K562 (cell line): ENCODE measurements at regions not wholly inside any gene's neighbourhood (a gene's known extent, or its start where the extent isn't known, plus 50 kb on each side); places are given as distances from the start of the nearest gene placed in this dataset.
A peak's percentile ranks its signal among the peaks of the same experiment; 100 is the strongest.

Experiments used
- CTBP1 ChIP-seq: fragments of 450-650 bp; IDR thresholded peaks from 2 replicates; pipeline ENCODE4 v1.6.1; 2016; ENCODE audit warnings: borderline replicate concordance
- CXXC5 ChIP-seq: fragments of 250-450 bp; sonication (Bioruptor Pico); IDR thresholded peaks from 2 replicates; pipeline ENCODE4 v1.8.0; 2022; ENCODE audit warnings: inconsistent platforms, mild to moderate bottlenecking, moderate library complexity
- FOXK1 ChIP-seq: sonication (generic); formaldehyde crosslinking; IDR thresholded peaks from 2 replicates; pipeline ENCODE4 v1.8.0; 2022; ENCODE audit warnings: missing genetic modification reagents, mild to moderate bottlenecking, borderline replicate concordance
- GATAD2B ChIP-seq: fragments of 450-650 bp; IDR thresholded peaks from 2 replicates; pipeline ENCODE4 v1.6.1; 2017; ENCODE audit warnings: mild to moderate bottlenecking, borderline replicate concordance
- HNRNPUL1 ChIP-seq: fragments of 200-400 bp; formaldehyde crosslinking; IDR thresholded peaks from 2 replicates; pipeline ENCODE4 v1.6.1; 2017; ENCODE audit warnings: low read length
- LEF1 ChIP-seq: fragments of 450-650 bp; IDR thresholded peaks from 2 replicates; pipeline ENCODE4 v1.6.1; 2016; ENCODE audit warnings: mild to moderate bottlenecking
- SMAD2 ChIP-seq: fragments of 150-350 bp; IDR thresholded peaks from 2 replicates; pipeline ENCODE4 v1.6.1; 2014; ENCODE audit warnings: low read depth, mild to moderate bottlenecking, low read length
- SNRNP70 ChIP-seq: fragments of 200-400 bp; formaldehyde crosslinking; optimal IDR thresholded peaks from 2 replicates; pipeline ENCODE3; 2017; ENCODE audit warnings: low read depth, low read length
- TBL1XR1 ChIP-seq, 2 experiments: IDR thresholded peaks; 2 replicates each; pipeline ENCODE4 v1.6.1; 2012; ENCODE audit warnings: improper control_type of control experiment in 2 of 2, low read length in 2 of 2, mild to moderate bottlenecking in 1 of 2
- TFAM ChIP-seq: fragments of 250-450 bp; sonication (Bioruptor Pico); conservative IDR thresholded peaks from 2 replicates; pipeline ENCODE4 v1.5.0; 2021; ENCODE audit warnings: mild to moderate bottlenecking, moderate library complexity
- TRIM24 ChIP-seq, 2 experiments: fragments of 450-650 bp; IDR thresholded peaks; 2 replicates each; pipeline ENCODE4 v1.6.1; 2016
- U2AF2 ChIP-seq: fragments of 200-400 bp; formaldehyde crosslinking; optimal IDR thresholded peaks from 2 replicates; pipeline ENCODE3; 2017; ENCODE audit warnings: low read depth, mild to moderate bottlenecking, low read length
- ZBTB1 ChIP-seq: sonication (generic); formaldehyde crosslinking; IDR thresholded peaks from 2 replicates; pipeline ENCODE4 v1.8.1; 2023; ENCODE audit warnings: missing genetic modification reagents, low read depth, mild to moderate bottlenecking, borderline replicate concordance
- ZBTB8A ChIP-seq: fragments of 450-650 bp; IDR thresholded peaks from 2 replicates; pipeline ENCODE4 v1.6.1; 2018; ENCODE audit warnings: mild to moderate bottlenecking, moderate library complexity; ENCODE audit not compliant: partially characterized antibody
- ZNF41 ChIP-seq: fragments of 250-450 bp; sonication (Bioruptor Pico); conservative IDR thresholded peaks from 2 replicates; pipeline ENCODE4 v1.4.0; 2020; ENCODE audit warnings: mild to moderate bottlenecking
- TF ChIP-seq, protein P1 (sequence below): fragments of 250-450 bp; sonication (Bioruptor Pico); IDR thresholded peaks from 2 replicates; pipeline ENCODE4 v1.4.0; 2020; ENCODE audit warnings: mild to moderate bottlenecking, moderate library complexity
- TF ChIP-seq, protein P2 (sequence below): fragments of 450-650 bp; formaldehyde crosslinking; conservative IDR thresholded peaks from 2 replicates; pipeline ENCODE4 v1.4.0; 2022; ENCODE audit warnings: mild to moderate bottlenecking, missing genetic modification characterization
- TF ChIP-seq, protein P3 (sequence below): fragments of 250-450 bp; sonication (Bioruptor Pico); IDR thresholded peaks from 2 replicates; pipeline ENCODE4 v1.8.0; 2022; ENCODE audit warnings: inconsistent platforms, mild to moderate bottlenecking, moderate library complexity, borderline replicate concordance
- TF ChIP-seq, protein P4 (sequence below), 3 experiments: fragments of 200-800 bp in 1 of 3; sonication (Bioruptor generic) in 1 of 3; sonication (generic) in 1 of 3; formaldehyde crosslinking in 1 of 3; IDR thresholded peaks; 2 replicates each; pipeline versions ENCODE4 v1.6.1 to v1.8.0; 2016 to 2022; ENCODE audit warnings: mild to moderate bottlenecking in 2 of 3, missing compliant biosample characterization in 2 of 3, missing genetic modification characterization in 2 of 3, missing genetic modification reagents in 1 of 3
- TF ChIP-seq, protein P5 (sequence below): fragments of 250-450 bp; sonication (Bioruptor Pico); IDR thresholded peaks from 2 replicates; pipeline ENCODE4 v1.5.1; 2021; ENCODE audit warnings: mild to moderate bottlenecking

DNA sequence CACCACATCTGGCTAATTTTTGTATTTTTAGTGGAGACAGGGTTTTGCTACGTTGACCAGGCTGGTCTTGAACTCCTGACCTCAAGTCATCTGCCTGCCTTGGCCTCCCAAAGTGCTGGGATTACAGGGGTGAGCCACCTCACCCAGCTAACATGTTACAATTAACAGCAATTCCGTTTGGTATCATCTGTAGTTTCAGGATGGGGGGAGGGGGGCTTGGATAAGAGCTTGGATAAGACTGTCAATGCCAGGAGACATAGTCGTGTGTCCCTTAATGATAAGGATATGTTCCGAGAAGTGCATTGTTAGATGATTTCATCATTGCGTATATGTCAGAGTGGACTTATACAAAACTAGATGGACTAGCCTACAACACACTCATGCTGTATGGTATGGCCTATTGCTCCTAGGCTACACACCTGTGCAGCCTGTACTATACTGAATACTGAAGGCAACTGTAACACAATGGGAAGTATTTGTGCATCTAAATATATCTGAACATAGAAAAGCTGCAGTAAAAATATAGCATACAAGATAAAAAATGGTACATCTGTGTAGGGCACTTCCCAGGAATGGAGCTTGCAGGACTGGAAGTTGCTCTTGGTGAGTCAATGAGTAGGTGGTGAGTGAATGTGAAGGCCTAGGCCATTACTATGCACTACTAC lies 103.9 kb upstream of the TNS3 start (continued):
- TF ChIP-seq, protein P1, sequence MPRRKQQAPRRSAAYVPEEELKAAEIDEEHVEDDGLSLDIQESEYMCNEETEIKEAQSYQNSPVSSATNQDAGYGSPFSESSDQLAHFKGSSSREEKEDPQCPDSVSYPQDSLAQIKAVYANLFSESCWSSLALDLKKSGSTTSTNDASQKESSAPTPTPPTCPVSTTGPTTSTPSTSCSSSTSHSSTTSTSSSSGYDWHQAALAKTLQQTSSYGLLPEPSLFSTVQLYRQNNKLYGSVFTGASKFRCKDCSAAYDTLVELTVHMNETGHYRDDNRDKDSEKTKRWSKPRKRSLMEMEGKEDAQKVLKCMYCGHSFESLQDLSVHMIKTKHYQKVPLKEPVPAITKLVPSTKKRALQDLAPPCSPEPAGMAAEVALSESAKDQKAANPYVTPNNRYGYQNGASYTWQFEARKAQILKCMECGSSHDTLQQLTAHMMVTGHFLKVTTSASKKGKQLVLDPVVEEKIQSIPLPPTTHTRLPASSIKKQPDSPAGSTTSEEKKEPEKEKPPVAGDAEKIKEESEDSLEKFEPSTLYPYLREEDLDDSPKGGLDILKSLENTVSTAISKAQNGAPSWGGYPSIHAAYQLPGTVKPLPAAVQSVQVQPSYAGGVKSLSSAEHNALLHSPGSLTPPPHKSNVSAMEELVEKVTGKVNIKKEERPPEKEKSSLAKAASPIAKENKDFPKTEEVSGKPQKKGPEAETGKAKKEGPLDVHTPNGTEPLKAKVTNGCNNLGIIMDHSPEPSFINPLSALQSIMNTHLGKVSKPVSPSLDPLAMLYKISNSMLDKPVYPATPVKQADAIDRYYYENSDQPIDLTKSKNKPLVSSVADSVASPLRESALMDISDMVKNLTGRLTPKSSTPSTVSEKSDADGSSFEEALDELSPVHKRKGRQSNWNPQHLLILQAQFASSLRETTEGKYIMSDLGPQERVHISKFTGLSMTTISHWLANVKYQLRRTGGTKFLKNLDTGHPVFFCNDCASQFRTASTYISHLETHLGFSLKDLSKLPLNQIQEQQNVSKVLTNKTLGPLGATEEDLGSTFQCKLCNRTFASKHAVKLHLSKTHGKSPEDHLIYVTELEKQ (CRISPR knock-in tag), result no peak
- no peak for TF ChIP-seq U2AF2
- no peak for TF ChIP-seq GATAD2B
- TF ChIP-seq TBL1XR1 (IDR thresholded peaks at IDR 0.05; ENCODE audit: low read length in 2 of 2), result peak in 1 of 2 experiments; percentile 51; a peak in 2 of 4 replicates
- TF ChIP-seq ZNF41 (CRISPR knock-in tag), result no peak
- TF ChIP-seq HNRNPUL1, result no peak
- peak; percentile 91 for TF ChIP-seq LEF1
- TF ChIP-seq, protein P2, sequence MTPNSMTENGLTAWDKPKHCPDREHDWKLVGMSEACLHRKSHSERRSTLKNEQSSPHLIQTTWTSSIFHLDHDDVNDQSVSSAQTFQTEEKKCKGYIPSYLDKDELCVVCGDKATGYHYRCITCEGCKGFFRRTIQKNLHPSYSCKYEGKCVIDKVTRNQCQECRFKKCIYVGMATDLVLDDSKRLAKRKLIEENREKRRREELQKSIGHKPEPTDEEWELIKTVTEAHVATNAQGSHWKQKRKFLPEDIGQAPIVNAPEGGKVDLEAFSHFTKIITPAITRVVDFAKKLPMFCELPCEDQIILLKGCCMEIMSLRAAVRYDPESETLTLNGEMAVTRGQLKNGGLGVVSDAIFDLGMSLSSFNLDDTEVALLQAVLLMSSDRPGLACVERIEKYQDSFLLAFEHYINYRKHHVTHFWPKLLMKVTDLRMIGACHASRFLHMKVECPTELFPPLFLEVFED (CRISPR knock-in tag), result no peak
- peak; percentile 92 to 97 for TF ChIP-seq TRIM24 (IDR thresholded peaks at IDR 0.05)
- no peak for TF ChIP-seq ZBTB1 (CRISPR knock-in tag)
- TF ChIP-seq SMAD2, result no peak
- TF ChIP-seq FOXK1 (CRISPR knock-in tag), result no peak
- TF ChIP-seq SNRNP70, result no peak
- TF ChIP-seq, protein P3, sequence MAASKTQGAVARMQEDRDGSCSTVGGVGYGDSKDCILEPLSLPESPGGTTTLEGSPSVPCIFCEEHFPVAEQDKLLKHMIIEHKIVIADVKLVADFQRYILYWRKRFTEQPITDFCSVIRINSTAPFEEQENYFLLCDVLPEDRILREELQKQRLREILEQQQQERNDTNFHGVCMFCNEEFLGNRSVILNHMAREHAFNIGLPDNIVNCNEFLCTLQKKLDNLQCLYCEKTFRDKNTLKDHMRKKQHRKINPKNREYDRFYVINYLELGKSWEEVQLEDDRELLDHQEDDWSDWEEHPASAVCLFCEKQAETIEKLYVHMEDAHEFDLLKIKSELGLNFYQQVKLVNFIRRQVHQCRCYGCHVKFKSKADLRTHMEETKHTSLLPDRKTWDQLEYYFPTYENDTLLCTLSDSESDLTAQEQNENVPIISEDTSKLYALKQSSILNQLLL (CRISPR knock-in tag), result no peak
- TF ChIP-seq, protein P4, sequence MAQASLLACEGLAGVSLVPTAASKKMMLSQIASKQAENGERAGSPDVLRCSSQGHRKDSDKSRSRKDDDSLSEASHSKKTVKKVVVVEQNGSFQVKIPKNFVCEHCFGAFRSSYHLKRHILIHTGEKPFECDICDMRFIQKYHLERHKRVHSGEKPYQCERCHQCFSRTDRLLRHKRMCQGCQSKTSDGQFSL (CRISPR knock-in tag; IDR thresholded peaks at IDR 0.05), result no peak
- TF ChIP-seq, protein P4 (tag; IDR thresholded peaks at IDR 0.05), result no peak
- peak; percentile 49; the same call in 1 of the 2 replicates for TF ChIP-seq CXXC5 (CRISPR knock-in tag)
- no peak for TF ChIP-seq TFAM (CRISPR knock-in tag)
- TF ChIP-seq ZBTB8A, result no peak
- TF ChIP-seq CTBP1, result peak; percentile 71
- TF ChIP-seq, protein P5, sequence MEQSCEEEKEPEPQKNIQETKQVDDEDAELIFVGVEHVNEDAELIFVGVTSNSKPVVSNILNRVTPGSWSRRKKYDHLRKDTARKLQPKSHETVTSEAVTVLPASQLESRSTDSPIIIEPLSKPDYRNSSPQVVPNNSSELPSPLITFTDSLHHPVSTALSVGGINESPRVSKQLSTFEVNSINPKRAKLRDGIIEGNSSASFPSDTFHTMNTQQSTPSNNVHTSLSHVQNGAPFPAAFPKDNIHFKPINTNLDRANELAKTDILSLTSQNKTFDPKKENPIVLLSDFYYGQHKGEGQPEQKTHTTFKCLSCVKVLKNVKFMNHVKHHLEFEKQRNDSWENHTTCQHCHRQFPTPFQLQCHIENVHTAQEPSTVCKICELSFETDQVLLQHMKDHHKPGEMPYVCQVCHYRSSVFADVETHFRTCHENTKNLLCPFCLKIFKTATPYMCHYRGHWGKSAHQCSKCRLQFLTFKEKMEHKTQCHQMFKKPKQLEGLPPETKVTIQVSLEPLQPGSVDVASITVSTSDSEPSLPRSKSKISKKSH (CRISPR knock-in tag), result no peak
